ENCODE measurements at regions not wholly inside any gene's neighbourhood (a gene's known extent, or its start where the extent isn't known, plus 50 kb on each side); places are given as distances from the start of the nearest gene placed in this dataset.

GRCh38 chr20:18973529-18974173 lies 160.1 kb downstream of the SCP2D1 start:
- DNase-seq (ENCODE audit: low spot score in 2 of 2), result no peak
- Histone ChIP-seq H3K9me3 (no peaks in the 10 kb centered on the region), H3K36me3 (no peaks in the 10 kb centered on the region), H3K4me1 (no peaks in the 10 kb centered on the region), H3K4me3 (no peak overlapping the region), H3K27me3 (no peaks in the 10 kb centered on the region), H3K27ac (peak overlapping the region in 1 of 2 donors; percentile 52)
- intact Hi-C loops (cut with DNase I; ENCODE audit: low total_unique reads), result no loop called here
- TF ChIP-seq POLR2AphosphoS5 (IDR thresholded peaks at IDR 0.05) (peak in 1 of 3 donors; percentile 37), POLR2A (IDR thresholded peaks at IDR 0.05) (no peak)

DNA sequence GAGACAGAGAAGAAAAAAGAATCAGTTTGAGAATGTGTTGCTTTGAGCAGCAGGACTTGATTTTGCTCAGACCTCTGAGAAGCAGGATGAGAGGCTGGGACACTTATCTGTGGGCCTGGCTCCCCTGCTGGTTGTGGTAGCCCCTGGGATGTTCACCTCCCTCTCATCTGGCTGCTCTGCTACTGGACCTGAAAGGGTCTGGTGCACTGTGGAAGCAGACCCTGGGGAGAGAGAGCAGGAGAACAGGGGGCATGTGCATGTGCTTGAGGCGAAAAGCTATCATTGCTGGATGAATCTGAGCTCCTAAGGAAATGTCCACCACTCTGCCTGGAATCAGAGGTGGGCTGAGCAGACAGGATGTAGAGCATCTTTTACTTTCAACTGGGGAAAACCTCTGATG lies 161.1 kb downstream of the SCP2D1 start:
- Histone ChIP-seq H3K27me3 (no peaks in the 10 kb centered on the region), H3K4me1 (no peaks in the 10 kb centered on the region), H3K36me3 (no peaks in the 10 kb centered on the region), H3K27ac (no peak overlapping the region), H3K4me3 (no peak overlapping the region), H3K9me3 (no peaks in the 10 kb centered on the region)
- no peak for DNase-seq (ENCODE audit: low spot score in 2 of 2)
- TF ChIP-seq POLR2AphosphoS5 (IDR thresholded peaks at IDR 0.05) (no peak), POLR2A (IDR thresholded peaks at IDR 0.05) (no peak), CTCF (IDR thresholded peaks at IDR 0.05) (no peak)
- intact Hi-C loops (cut with DNase I; ENCODE audit: low total_unique reads), result no loop called here

- H3K9me3 ChIP-seq, result no peaks in the 10 kb centered on the region
- H3K27me3 ChIP-seq, result no peaks in the 10 kb centered on the region
- no peak for DNase-seq (ENCODE audit: low spot score in 2 of 2)
- no peak overlapping the region for H3K27ac ChIP-seq
- no peak overlapping the region for H3K4me3 ChIP-seq
- no peaks in the 10 kb centered on the region for H3K4me1 ChIP-seq
- H3K36me3 ChIP-seq, result no peaks in the 10 kb centered on the region
- intact Hi-C loops (cut with DNase I; ENCODE audit: low total_unique reads), result no loop called here
- TF ChIP-seq POLR2AphosphoS5 (IDR thresholded peaks at IDR 0.05) (no peak), CTCF (IDR thresholded peaks at IDR 0.05) (no peak), POLR2A (IDR thresholded peaks at IDR 0.05) (no peak)
Measured at GRCh38 chr20:18977441-18977840, 163.9 kb downstream of the SCP2D1 start.

DNA sequence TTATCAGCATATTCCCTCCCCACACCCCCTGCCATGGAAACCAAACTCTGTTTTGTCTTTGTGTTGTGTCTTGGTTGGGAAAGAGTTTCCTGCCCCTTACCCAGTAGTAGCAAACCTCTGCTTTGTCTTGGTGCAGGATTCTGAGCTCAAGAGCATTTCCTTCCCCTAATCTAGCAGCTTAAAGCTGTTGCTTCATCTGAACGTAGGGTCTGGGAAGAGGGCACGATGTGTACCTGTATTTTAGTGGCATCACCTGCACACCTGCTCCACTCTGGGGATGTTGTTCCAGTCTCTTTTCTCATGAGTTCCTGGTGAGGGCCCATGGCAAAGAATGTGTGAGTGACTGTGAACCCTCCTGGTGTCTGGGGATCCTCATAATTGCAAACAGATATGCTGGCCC lies 164.7 kb downstream of the SCP2D1 start:
- no peak for DNase-seq (ENCODE audit: low spot score in 2 of 2)
- Histone ChIP-seq H3K27ac (no peak overlapping the region), H3K36me3 (no peaks in the 10 kb centered on the region), H3K4me1 (no peaks in the 10 kb centered on the region), H3K4me3 (no peak overlapping the region), H3K9me3 (no peaks in the 10 kb centered on the region), H3K27me3 (no peaks in the 10 kb centered on the region)
- intact Hi-C loops (cut with DNase I; ENCODE audit: low total_unique reads), result no loop called here
- TF ChIP-seq CTCF (IDR thresholded peaks at IDR 0.05), result no peak
- TF ChIP-seq POLR2AphosphoS5 (IDR thresholded peaks at IDR 0.05), result no peak
- TF ChIP-seq POLR2A (IDR thresholded peaks at IDR 0.05), result no peak

- H3K27me3 ChIP-seq, result no peaks in the 10 kb centered on the region
Measured at GRCh38 chr20:18979132-18979531, 165.5 kb downstream of the SCP2D1 start.

More at GRCh38 chr20:18979132-18979531, 165.5 kb downstream of the SCP2D1 start:
- no peak for TF ChIP-seq POLR2A (IDR thresholded peaks at IDR 0.05)
- no peak for TF ChIP-seq CTCF (IDR thresholded peaks at IDR 0.05)
- no peak for TF ChIP-seq POLR2AphosphoS5 (IDR thresholded peaks at IDR 0.05)
- H3K36me3 ChIP-seq, result no peaks in the 10 kb centered on the region
- no peaks in the 10 kb centered on the region for H3K9me3 ChIP-seq
- H3K4me3 ChIP-seq, result no peak overlapping the region
- H3K27ac ChIP-seq, result no peak overlapping the region
- no peaks in the 10 kb centered on the region for H3K4me1 ChIP-seq
- intact Hi-C loops (cut with DNase I; ENCODE audit: low total_unique reads), result no loop called here
- DNase-seq (ENCODE audit: low spot score in 2 of 2), result no peak

All from breast epithelium (tissue), 4 donors.